ENCODE measurements at regions not wholly inside any gene's neighbourhood (a gene's known extent, or its start where the extent isn't known, plus 50 kb on each side); places are given as distances from the start of the nearest gene placed in this dataset.
"Not testable (repeated sequence)": the region's sequence is repeated elsewhere in the genome, so short reads cannot be mapped to it uniquely, and the experiment has no call there.

DNA sequence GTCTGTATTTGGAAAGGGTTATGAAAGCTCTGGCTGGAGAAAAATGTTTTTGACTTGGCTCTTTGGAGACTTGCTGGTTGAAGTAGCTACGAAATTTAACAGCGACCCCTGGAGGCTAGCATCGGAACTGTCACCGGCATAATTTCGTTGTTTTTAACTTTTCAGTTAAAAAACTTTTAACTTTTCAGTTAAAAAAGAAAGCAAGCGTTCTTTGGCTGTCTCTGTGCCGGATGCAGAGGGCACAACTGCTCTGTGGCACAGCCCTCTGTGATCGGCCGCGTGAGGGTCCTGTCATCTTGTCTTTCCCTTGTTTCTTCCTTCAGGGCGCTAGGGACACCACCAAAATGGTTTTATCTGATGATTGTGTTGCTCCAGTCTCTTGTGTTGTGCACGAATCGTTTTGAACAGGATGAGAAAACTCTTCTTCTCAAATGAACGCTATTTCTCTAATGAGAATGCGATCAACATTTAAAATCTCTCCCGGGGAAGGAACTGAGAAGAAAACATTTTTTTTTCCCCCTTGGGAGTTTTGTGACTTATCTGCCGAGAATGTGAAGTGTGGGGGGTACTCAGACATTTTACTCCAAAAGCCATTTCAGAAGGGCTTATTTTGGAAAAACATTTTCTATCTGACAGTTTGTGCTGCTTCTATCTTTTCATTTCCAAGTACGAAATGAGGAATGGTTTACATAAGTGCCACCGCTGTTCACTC, 57.1 kb downstream of the ADCYAP1 start:
- Histone ChIP-seq H3K27ac (ENCODE audit: insufficient read depth in 1 of 2, low read depth in 1 of 2, low read length in 2 of 2, poor library complexity in 1 of 2, severe bottlenecking in 2 of 2) (peak overlapping the region in 1 of 2 experiments; percentile 57), H3K36me3 (ENCODE audit: control insufficient read depth in 4 of 4, insufficient read depth in 4 of 4, low read length in 3 of 4) (no peaks in the 10 kb centered on the region), H3K4me1 (ENCODE audit: control extremely low read depth in 1 of 4, control insufficient read depth in 4 of 4, insufficient read depth in 4 of 4, low read length in 3 of 4) (peaks cover 0 to 9% (median 4%) of the 10 kb centered on the region in 4 experiments), H3K27me3 (replicated peaks in 2 of 5; ENCODE audit: control insufficient read depth in 4 of 5, insufficient read depth in 5 of 5, low read length in 4 of 5) (peaks cover 0 to 3% (median 3%) of the 10 kb centered on the region in 5 experiments), H3K4me3 (ENCODE audit: control insufficient read depth in 1 of 7, extremely low read depth in 1 of 7, insufficient read depth in 4 of 7, low read depth in 2 of 7, low read length in 6 of 7) (peak overlapping the region; percentile 6 to 81 (median 65)), H3K9me3 (ENCODE audit: control extremely low read depth in 1 of 5, control insufficient read depth in 4 of 5, insufficient read depth in 2 of 5, low read depth in 1 of 5, low read length in 4 of 5) (no peaks in the 10 kb centered on the region)
- CTCF ChIA-PET: interaction anchor here (0.6 to 1.3 kb wide), 3 partner anchors 98 to 409 kb away, joined by 3 to 4 read pairs (median 4); no protein-coding TSS in a partner anchor
- POLR2A ChIA-PET: interaction anchor here (0.6 kb wide), 1 partner anchor 403 kb away, joined by 3 read pairs; no protein-coding TSS in a partner anchor
- peak; percentile 66 to 78 (median 76) for DNase-seq
- 1% methylated on average over 10 of the region's 19 CpGs for WGBS (ENCODE audit: insufficient coverage)

DNA sequence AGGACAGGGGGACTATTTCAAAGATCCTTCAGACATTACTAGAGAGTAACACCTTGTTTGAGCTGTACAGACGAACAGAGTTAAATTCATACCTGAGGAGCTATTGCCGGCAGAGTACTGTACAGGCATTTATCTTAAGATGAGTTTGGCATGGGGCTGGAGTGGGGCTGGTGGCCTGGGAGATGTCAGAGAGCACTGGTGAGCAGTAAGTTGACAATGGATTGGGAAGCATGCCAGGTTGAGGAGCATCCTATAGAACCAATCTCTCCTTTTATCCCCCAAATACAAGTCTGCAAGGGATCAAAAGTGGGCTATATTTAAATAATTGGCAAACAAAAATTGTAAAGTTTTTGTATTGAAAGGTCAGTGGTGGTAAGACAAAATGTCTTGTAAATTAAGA, 58.6 kb downstream of the ADCYAP1 start:
- ChIA-PET CTCF (interaction anchor here (1.7 kb wide), 1 partner anchor 10 kb away, joined by 3 read pairs; no protein-coding TSS in a partner anchor), POLR2A (no interaction called here)
- Histone ChIP-seq H3K27me3 (replicated peaks in 2 of 5; ENCODE audit: control insufficient read depth in 4 of 5, insufficient read depth in 5 of 5, low read length in 4 of 5) (peaks cover 0 to 3% (median 3%) of the 10 kb centered on the region in 5 experiments), H3K27ac (ENCODE audit: insufficient read depth in 1 of 2, low read depth in 1 of 2, low read length in 2 of 2, poor library complexity in 1 of 2, severe bottlenecking in 2 of 2) (no peak overlapping the region), H3K9me3 (ENCODE audit: control extremely low read depth in 1 of 5, control insufficient read depth in 4 of 5, insufficient read depth in 2 of 5, low read depth in 1 of 5, low read length in 4 of 5) (no peaks in the 10 kb centered on the region), H3K4me1 (ENCODE audit: control extremely low read depth in 1 of 4, control insufficient read depth in 4 of 4, insufficient read depth in 4 of 4, low read length in 3 of 4) (peaks cover 0 to 9% (median 4%) of the 10 kb centered on the region in 4 experiments), H3K36me3 (ENCODE audit: control insufficient read depth in 4 of 4, insufficient read depth in 4 of 4, low read length in 3 of 4) (no peaks in the 10 kb centered on the region), H3K4me3 (ENCODE audit: control insufficient read depth in 1 of 7, extremely low read depth in 1 of 7, insufficient read depth in 4 of 7, low read depth in 2 of 7, low read length in 6 of 7) (no peak overlapping the region)
- no peak for DNase-seq
- 100% methylated on average over 1 of the region's 2 CpGs for WGBS (ENCODE audit: insufficient coverage)

GRCh38 chr18:965921-966758, 61.5 kb downstream of the ADCYAP1 start:
- CTCF ChIA-PET: interaction anchor here (1.4 kb wide), 1 partner anchor 102 kb away, joined by 3 read pairs; no protein-coding TSS in a partner anchor

DNA sequence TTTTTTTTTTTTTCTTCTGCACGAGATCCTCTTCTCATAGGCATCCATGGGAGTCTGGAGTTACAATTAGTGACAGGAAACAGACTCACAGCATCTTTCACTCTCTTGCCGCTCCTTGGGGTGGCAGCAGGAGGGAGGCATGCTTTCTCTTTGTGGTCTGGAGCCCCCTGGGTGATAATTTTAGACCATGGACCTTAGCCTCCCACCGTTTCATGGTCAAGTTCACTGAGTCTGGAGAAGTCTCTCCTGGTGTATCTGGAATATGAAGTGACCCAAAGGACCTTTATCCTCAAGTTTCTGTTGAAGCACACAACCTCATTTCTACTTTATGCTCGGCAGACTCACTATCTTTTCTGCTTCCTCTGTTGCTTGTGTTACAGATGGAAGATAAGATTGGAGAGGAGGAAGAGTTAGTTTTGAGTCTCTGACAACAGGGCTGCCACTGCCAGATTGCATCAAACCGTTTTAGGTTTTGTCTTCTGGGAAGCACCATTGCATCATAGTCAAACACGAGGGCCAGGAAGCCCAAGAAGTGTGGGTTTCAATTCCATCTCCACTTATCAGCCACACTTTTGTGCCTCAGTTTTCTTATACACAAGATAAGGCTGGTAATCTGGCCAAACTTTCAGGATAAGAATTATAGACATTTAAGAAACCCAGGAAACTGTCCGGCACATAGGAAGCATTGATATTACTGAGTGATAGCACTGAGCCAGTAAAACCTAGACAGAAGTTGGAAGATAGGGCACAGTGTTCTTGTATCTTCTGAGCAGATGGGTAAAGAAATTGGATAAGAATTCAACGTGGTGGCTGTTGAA, 62.3 kb downstream of the ADCYAP1 start:
- Histone ChIP-seq H3K27ac (ENCODE audit: insufficient read depth in 1 of 2, low read depth in 1 of 2, low read length in 2 of 2, poor library complexity in 1 of 2, severe bottlenecking in 2 of 2) (no peak overlapping the region), H3K9me3 (ENCODE audit: control extremely low read depth in 1 of 5, control insufficient read depth in 4 of 5, insufficient read depth in 2 of 5, low read depth in 1 of 5, low read length in 4 of 5) (no peaks in the 10 kb centered on the region), H3K27me3 (replicated peaks in 2 of 5; ENCODE audit: control insufficient read depth in 4 of 5, insufficient read depth in 5 of 5, low read length in 4 of 5) (peaks cover 0 to 3% (median 0%) of the 10 kb centered on the region in 5 experiments), H3K4me3 (ENCODE audit: control insufficient read depth in 1 of 7, extremely low read depth in 1 of 7, insufficient read depth in 4 of 7, low read depth in 2 of 7, low read length in 6 of 7) (no peak overlapping the region), H3K36me3 (ENCODE audit: control insufficient read depth in 4 of 4, insufficient read depth in 4 of 4, low read length in 3 of 4) (no peaks in the 10 kb centered on the region), H3K4me1 (ENCODE audit: control extremely low read depth in 1 of 4, control insufficient read depth in 4 of 4, insufficient read depth in 4 of 4, low read length in 3 of 4) (peaks cover 0 to 6% (median under 1%) of the 10 kb centered on the region in 4 experiments)
- ChIA-PET POLR2A (no interaction called here), CTCF (no interaction called here)
- DNase-seq: peak in 2 of 3 donors; percentile 38 to 53
- WGBS (ENCODE audit: insufficient coverage): 54% methylated on average over 5 of the region's 8 CpGs

More at GRCh38 chr18:965921-966758, 61.5 kb downstream of the ADCYAP1 start:
- 96% methylated on average over 6 of the region's 11 CpGs for WGBS (ENCODE audit: insufficient coverage)
- Histone ChIP-seq H3K27me3 (replicated peaks in 2 of 5; ENCODE audit: control insufficient read depth in 4 of 5, insufficient read depth in 5 of 5, low read length in 4 of 5) (peaks cover 0 to 3% (median 3%) of the 10 kb centered on the region in 5 experiments), H3K27ac (ENCODE audit: insufficient read depth in 1 of 2, low read depth in 1 of 2, low read length in 2 of 2, poor library complexity in 1 of 2, severe bottlenecking in 2 of 2) (no peak overlapping the region), H3K9me3 (ENCODE audit: control extremely low read depth in 1 of 5, control insufficient read depth in 4 of 5, insufficient read depth in 2 of 5, low read depth in 1 of 5, low read length in 4 of 5) (no peaks in the 10 kb centered on the region), H3K4me1 (ENCODE audit: control extremely low read depth in 1 of 4, control insufficient read depth in 4 of 4, insufficient read depth in 4 of 4, low read length in 3 of 4) (peaks cover 0 to 9% (median 4%) of the 10 kb centered on the region in 4 experiments), H3K36me3 (ENCODE audit: control insufficient read depth in 4 of 4, insufficient read depth in 4 of 4, low read length in 3 of 4) (no peaks in the 10 kb centered on the region), H3K4me3 (ENCODE audit: control insufficient read depth in 1 of 7, extremely low read depth in 1 of 7, insufficient read depth in 4 of 7, low read depth in 2 of 7, low read length in 6 of 7) (no peak overlapping the region)
- POLR2A ChIA-PET: no interaction called here
- peak in 2 of 3 donors; percentile 36 to 44 for DNase-seq

GRCh38 chr18:968910-969309, 64.2 kb downstream of the ADCYAP1 start:
- CTCF ChIA-PET; DNase-seq; H3K9me3 ChIP-seq (ENCODE audit: control extremely low read depth in 1 of 5, control insufficient read depth in 4 of 5, insufficient read depth in 2 of 5, low read depth in 1 of 5, low read length in 4 of 5); H3K36me3 ChIP-seq (ENCODE audit: control insufficient read depth in 4 of 4, insufficient read depth in 4 of 4, low read length in 3 of 4); POLR2A ChIA-PET; H3K4me3 ChIP-seq (ENCODE audit: control insufficient read depth in 1 of 7, extremely low read depth in 1 of 7, insufficient read depth in 4 of 7, low read depth in 2 of 7, low read length in 6 of 7); H3K27ac ChIP-seq (ENCODE audit: insufficient read depth in 1 of 2, low read depth in 1 of 2, low read length in 2 of 2, poor library complexity in 1 of 2, severe bottlenecking in 2 of 2); H3K4me1 ChIP-seq (ENCODE audit: control extremely low read depth in 1 of 4, control insufficient read depth in 4 of 4, insufficient read depth in 4 of 4, low read length in 3 of 4); H3K27me3 ChIP-seq (replicated peaks in 2 of 5; ENCODE audit: control insufficient read depth in 4 of 5, insufficient read depth in 5 of 5, low read length in 4 of 5): not testable (repeated sequence)
- WGBS (ENCODE audit: insufficient coverage): no CpG with 5 or more reads among the region's 1 CpG

- DNase-seq; H3K4me3 ChIP-seq (ENCODE audit: control insufficient read depth in 1 of 7, extremely low read depth in 1 of 7, insufficient read depth in 4 of 7, low read depth in 2 of 7, low read length in 6 of 7); H3K27me3 ChIP-seq (replicated peaks in 2 of 5; ENCODE audit: control insufficient read depth in 4 of 5, insufficient read depth in 5 of 5, low read length in 4 of 5); H3K4me1 ChIP-seq (ENCODE audit: control extremely low read depth in 1 of 4, control insufficient read depth in 4 of 4, insufficient read depth in 4 of 4, low read length in 3 of 4); H3K27ac ChIP-seq (ENCODE audit: insufficient read depth in 1 of 2, low read depth in 1 of 2, low read length in 2 of 2, poor library complexity in 1 of 2, severe bottlenecking in 2 of 2); CTCF ChIA-PET; POLR2A ChIA-PET; H3K9me3 ChIP-seq (ENCODE audit: control extremely low read depth in 1 of 5, control insufficient read depth in 4 of 5, insufficient read depth in 2 of 5, low read depth in 1 of 5, low read length in 4 of 5); H3K36me3 ChIP-seq (ENCODE audit: control insufficient read depth in 4 of 4, insufficient read depth in 4 of 4, low read length in 3 of 4): not testable (repeated sequence)
- no CpG with 5 or more reads among the region's 3 CpGs for WGBS (ENCODE audit: insufficient coverage)
Observed at GRCh38 chr18:969311-969710, 64.6 kb downstream of the ADCYAP1 start.
